NT2/D1 (cell line): ENCODE measurements at regions not wholly inside any gene's neighbourhood (a gene's known extent, or its start where the extent isn't known, plus 50 kb on each side); places are given as distances from the start of the nearest gene placed in this dataset.

Experiments
- DNase-seq: peaks from one replicate; pipeline ENCODE4 v3.0.0-alpha.2; 2011; ENCODE audit warnings: low read depth, low spot score
- H3K27me3 ChIP-seq: 2 replicates; pipeline ENCODE4 v1.6.0; 2011; ENCODE audit warnings: mild to moderate bottlenecking; ENCODE audit not compliant: insufficient read length, insufficient read depth
- H3K36me3 ChIP-seq: 2 replicates; pipeline ENCODE4 v1.6.1; 2011; ENCODE audit warnings: mild to moderate bottlenecking, low read length, mixed read lengths; ENCODE audit not compliant: insufficient read depth, insufficient read length
- H3K4me1 ChIP-seq: 2 replicates; pipeline ENCODE4 v1.5.1; 2011; ENCODE audit not compliant: insufficient read depth, insufficient read length
- H3K4me3 ChIP-seq: 2 replicates; pipeline ENCODE4 v1.5.1; 2011; ENCODE audit warnings: low read depth; ENCODE audit not compliant: insufficient read length
- H3K9ac ChIP-seq: 2 replicates; pipeline ENCODE4 v1.6.0; 2011; ENCODE audit warnings: low read depth; ENCODE audit not compliant: insufficient read length
- H3K9me3 ChIP-seq: 2 replicates; pipeline ENCODE4 v1.5.1; 2011; ENCODE audit warnings: mild to moderate bottlenecking, low read length; ENCODE audit not compliant: insufficient read depth
- SUZ12 ChIP-seq: IDR thresholded peaks from 2 replicates; pipeline ENCODE4 v1.6.1; 2011; ENCODE audit not compliant: insufficient read length, insufficient read depth; ENCODE audit errors: extremely low read depth
- YY1 ChIP-seq: IDR thresholded peaks from 2 replicates; pipeline ENCODE4 v1.6.1; 2011; ENCODE audit not compliant: insufficient read length, insufficient read depth
- ZNF274 ChIP-seq: IDR thresholded peaks from 2 replicates; pipeline ENCODE4 v1.6.1; 2011; ENCODE audit warnings: mild to moderate bottlenecking, low read depth, low read length

- TF ChIP-seq YY1 (no peak), SUZ12 (no peak), ZNF274 (no peak)
- H3K9ac ChIP-seq: no peak overlapping the region
- H3K4me3 ChIP-seq: no peak overlapping the region
- DNase-seq: peak; percentile 6
- no peaks in the 10 kb centered on the region for H3K36me3 ChIP-seq
- H3K9me3 ChIP-seq: no peaks in the 10 kb centered on the region
- H3K4me1 ChIP-seq: no peaks in the 10 kb centered on the region
- H3K27me3 ChIP-seq: no peaks in the 10 kb centered on the region
Measured at GRCh38 chr11:96614846-96615245, 225.0 kb downstream of the JRKL start.

GRCh38 chr11:96620464-96621044 lies 230.7 kb downstream of the JRKL start:
- DNase-seq: no peak
- Histone ChIP-seq H3K9ac (no peak overlapping the region), H3K27me3 (no peaks in the 10 kb centered on the region), H3K4me3 (no peak overlapping the region), H3K36me3 (no peaks in the 10 kb centered on the region), H3K4me1 (no peaks in the 10 kb centered on the region), H3K9me3 (no peaks in the 10 kb centered on the region)
- no peak for TF ChIP-seq ZNF274
- no peak for TF ChIP-seq YY1
- no peak for TF ChIP-seq SUZ12

GRCh38 chr11:96621161-96621560 lies 231.3 kb downstream of the JRKL start:
- Histone ChIP-seq H3K9me3 (0 out of 2 replicates have a peak, but pooled peaks cover 6% of the 10 kb centered on the region), H3K4me1 (no peaks in the 10 kb centered on the region), H3K4me3 (no peak overlapping the region), H3K36me3 (no peaks in the 10 kb centered on the region), H3K27me3 (no peaks in the 10 kb centered on the region), H3K9ac (no peak overlapping the region)
- TF ChIP-seq ZNF274 (no peak), YY1 (no peak), SUZ12 (no peak)
- no peak for DNase-seq

- H3K4me1 ChIP-seq: no peaks in the 10 kb centered on the region
- no peaks in the 10 kb centered on the region for H3K36me3 ChIP-seq
- no peak for DNase-seq
- H3K4me3 ChIP-seq: no peak overlapping the region
- no peaks in the 10 kb centered on the region for H3K27me3 ChIP-seq
- H3K9ac ChIP-seq: no peak overlapping the region
- H3K9me3 ChIP-seq: 0 out of 2 replicates have a peak, but pooled peaks cover 15% of the 10 kb centered on the region
- TF ChIP-seq SUZ12 (no peak), YY1 (no peak), ZNF274 (no peak)
Measured at GRCh38 chr11:96622026-96622634, 232.3 kb downstream of the JRKL start.

DNA sequence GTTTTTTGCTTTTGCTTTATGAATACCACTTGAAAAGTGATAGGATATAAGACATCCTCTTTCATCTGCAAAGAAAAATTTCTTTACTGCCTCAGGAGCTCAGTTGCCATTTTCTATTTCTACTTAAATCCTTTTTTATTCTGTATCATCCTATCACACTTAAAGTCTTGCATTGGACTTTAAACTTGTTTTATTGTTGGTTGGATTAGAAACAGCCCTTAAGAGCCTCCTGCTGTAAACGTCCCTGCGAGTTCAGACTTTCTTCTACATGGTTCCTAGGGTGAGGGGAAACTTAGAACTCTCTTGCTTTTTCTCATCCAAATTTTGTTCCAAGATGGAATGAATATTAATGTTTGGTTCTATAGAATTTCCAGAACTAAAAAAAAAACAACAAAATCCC lies 234.3 kb downstream of the JRKL start:
- Histone ChIP-seq H3K27me3 (no peaks in the 10 kb centered on the region), H3K9me3 (0 out of 2 replicates have a peak, but pooled peaks cover 15% of the 10 kb centered on the region), H3K4me3 (no peak overlapping the region), H3K4me1 (no peaks in the 10 kb centered on the region), H3K9ac (no peak overlapping the region), H3K36me3 (no peaks in the 10 kb centered on the region)
- no peak for DNase-seq
- no peak for TF ChIP-seq SUZ12
- no peak for TF ChIP-seq ZNF274
- TF ChIP-seq YY1: no peak

- DNase-seq: no peak
- Histone ChIP-seq H3K27me3 (no peaks in the 10 kb centered on the region), H3K36me3 (no peaks in the 10 kb centered on the region), H3K4me1 (no peaks in the 10 kb centered on the region), H3K9ac (no peak overlapping the region), H3K4me3 (no peak overlapping the region), H3K9me3 (0 out of 2 replicates have a peak, but pooled peaks cover 15% of the 10 kb centered on the region)
- TF ChIP-seq YY1 (no peak), SUZ12 (no peak), ZNF274 (no peak)
Measured at GRCh38 chr11:96627376-96627775, 237.6 kb downstream of the JRKL start.

GRCh38 chr11:96635655-96636054 lies 245.8 kb downstream of the JRKL start:
- no peak for TF ChIP-seq YY1
- no peak for TF ChIP-seq SUZ12
- TF ChIP-seq ZNF274: no peak
- H3K4me1 ChIP-seq: no peaks in the 10 kb centered on the region
- H3K36me3 ChIP-seq: no peaks in the 10 kb centered on the region
- no peaks in the 10 kb centered on the region for H3K9me3 ChIP-seq
- DNase-seq: no peak
- H3K9ac ChIP-seq: no peak overlapping the region
- no peak overlapping the region for H3K4me3 ChIP-seq
- H3K27me3 ChIP-seq: no peaks in the 10 kb centered on the region

DNA sequence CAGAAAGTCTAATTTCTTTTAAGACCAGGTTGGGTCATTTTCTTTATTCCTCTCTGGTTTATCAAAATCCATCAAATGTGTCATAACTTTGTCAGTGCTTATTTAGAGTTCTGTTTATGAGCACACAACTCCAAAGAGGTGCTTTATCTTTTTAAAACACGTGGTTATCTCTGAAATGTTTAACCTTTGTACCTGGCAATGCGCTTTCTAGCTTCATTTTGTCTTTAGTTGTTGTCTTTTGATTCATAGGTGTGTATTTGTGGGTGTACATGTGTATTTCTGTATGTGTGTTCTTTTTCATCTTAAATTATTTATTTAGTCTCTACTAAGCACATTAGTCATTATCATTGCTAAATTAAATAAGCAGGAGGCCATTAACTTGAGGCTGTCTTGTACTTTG lies 251.4 kb downstream of the JRKL start:
- TF ChIP-seq ZNF274: no peak
- TF ChIP-seq YY1: no peak
- no peak for TF ChIP-seq SUZ12
- no peak overlapping the region for H3K9ac ChIP-seq
- H3K9me3 ChIP-seq: no peaks in the 10 kb centered on the region; the same call in 1 of the 2 replicates
- H3K4me1 ChIP-seq: no peaks in the 10 kb centered on the region
- H3K36me3 ChIP-seq: no peaks in the 10 kb centered on the region
- no peaks in the 10 kb centered on the region for H3K27me3 ChIP-seq
- no peak for DNase-seq
- no peak overlapping the region for H3K4me3 ChIP-seq
